ENCODE measurements at regions not wholly inside any gene's neighbourhood (a gene's known extent, or its start where the extent isn't known, plus 50 kb on each side); places are given as distances from the start of the nearest gene placed in this dataset.

DNA sequence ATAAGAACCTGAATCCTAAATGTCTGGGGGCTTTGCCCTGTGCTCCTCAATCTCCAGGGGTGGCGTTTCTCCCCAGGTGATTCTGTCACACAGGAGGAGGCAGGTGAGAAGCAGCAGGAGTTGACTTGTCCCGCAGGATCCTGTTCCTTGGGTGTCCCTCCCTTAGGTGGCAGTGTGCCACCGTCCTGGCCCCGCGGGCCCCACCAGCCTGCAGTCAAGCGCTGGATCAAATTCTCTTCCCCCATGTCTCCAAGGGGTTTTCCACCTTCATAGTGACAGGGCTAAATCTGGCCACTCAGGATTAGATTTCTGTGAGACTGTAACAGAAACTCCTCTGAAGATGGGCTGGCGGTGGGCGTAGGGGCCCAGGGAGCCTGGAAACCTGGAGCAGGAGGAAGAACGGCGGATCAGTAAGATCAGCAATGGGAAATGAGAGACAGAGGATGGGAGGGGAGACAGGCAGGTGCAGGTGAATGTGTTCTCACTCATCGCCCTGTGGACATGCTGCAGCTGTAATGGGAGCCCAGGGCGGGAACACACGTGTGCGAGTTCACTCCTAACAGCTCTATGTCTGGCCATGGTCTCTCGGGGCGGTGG lies 329.2 kb upstream of the COBL start:
- Histone ChIP-seq H3K27me3 (replicated peaks) (no peaks in the 10 kb centered on the region), H3K36me3 (replicated peaks) (no peaks in the 10 kb centered on the region), H3K27ac (no peak overlapping the region), H3K4me3 (ENCODE audit: low read depth, low read length) (no peak overlapping the region)
- DNase-seq: no peak
- TF ChIP-seq, protein P1, sequence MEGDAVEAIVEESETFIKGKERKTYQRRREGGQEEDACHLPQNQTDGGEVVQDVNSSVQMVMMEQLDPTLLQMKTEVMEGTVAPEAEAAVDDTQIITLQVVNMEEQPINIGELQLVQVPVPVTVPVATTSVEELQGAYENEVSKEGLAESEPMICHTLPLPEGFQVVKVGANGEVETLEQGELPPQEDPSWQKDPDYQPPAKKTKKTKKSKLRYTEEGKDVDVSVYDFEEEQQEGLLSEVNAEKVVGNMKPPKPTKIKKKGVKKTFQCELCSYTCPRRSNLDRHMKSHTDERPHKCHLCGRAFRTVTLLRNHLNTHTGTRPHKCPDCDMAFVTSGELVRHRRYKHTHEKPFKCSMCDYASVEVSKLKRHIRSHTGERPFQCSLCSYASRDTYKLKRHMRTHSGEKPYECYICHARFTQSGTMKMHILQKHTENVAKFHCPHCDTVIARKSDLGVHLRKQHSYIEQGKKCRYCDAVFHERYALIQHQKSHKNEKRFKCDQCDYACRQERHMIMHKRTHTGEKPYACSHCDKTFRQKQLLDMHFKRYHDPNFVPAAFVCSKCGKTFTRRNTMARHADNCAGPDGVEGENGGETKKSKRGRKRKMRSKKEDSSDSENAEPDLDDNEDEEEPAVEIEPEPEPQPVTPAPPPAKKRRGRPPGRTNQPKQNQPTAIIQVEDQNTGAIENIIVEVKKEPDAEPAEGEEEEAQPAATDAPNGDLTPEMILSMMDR (IDR thresholded peaks at IDR 0.05; ENCODE audit: low read depth, low read length, missing control alignments): no peak
- in situ Hi-C loops (cut with HindIII; ENCODE audit: low pct_ligation_motif_present, low sequenced_read_pairs): no loop called here

DNA sequence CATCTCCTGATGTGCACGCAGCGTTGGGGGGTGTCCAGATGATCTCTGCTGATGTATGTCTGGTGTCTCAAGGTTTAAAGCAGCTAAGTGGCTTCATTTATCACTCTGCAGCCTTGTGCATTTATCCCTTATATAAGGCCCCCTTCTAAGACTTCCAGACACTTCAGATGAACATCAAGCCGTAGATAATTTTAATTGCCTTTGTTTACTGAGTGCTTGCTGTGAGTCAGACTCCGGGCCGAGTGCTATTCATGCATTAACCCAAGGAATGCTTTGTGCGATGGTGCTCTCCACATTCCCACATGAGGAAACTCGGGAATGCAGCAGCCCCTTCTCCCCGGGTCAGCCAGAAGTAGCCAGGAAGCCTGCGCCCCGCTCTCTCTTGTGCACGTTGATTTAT lies 328.6 kb upstream of the COBL start:
- no peaks in the 10 kb centered on the region for H3K36me3 ChIP-seq (replicated peaks)
- TF ChIP-seq, protein P1 (IDR thresholded peaks at IDR 0.05; ENCODE audit: low read depth, low read length, missing control alignments): no peak
- H3K27me3 ChIP-seq (replicated peaks): no peaks in the 10 kb centered on the region
- H3K27ac ChIP-seq: no peak overlapping the region
- H3K4me3 ChIP-seq (ENCODE audit: low read depth, low read length): no peak overlapping the region
- in situ Hi-C loops (cut with HindIII; ENCODE audit: low pct_ligation_motif_present, low sequenced_read_pairs): no loop called here
- DNase-seq: no peak

DNA sequence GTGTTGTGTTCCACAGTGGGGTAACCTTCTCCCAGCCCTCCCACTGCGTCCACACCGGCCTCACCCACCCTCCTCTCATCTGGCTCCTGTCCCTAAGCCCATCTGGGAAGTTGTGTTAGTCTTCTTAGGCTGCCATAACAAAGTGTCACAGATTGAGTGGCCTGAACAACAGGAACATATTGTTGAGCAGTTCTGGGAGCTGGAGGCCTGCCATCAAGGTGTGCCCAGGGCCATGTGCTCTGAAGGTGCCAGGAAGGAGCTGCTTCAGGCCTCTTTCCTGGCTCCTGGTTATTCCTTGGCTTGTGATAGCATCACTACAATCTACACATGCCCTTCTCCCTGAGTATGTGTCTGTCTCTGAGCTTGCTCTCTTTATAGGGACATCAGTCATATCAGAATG lies 327.6 kb upstream of the COBL start:
- no peak for DNase-seq
- H3K4me3 ChIP-seq (ENCODE audit: low read depth, low read length): no peak overlapping the region
- in situ Hi-C loops (cut with HindIII; ENCODE audit: low pct_ligation_motif_present, low sequenced_read_pairs): no loop called here
- no peaks in the 10 kb centered on the region for H3K27me3 ChIP-seq (replicated peaks)
- TF ChIP-seq, protein P1 (IDR thresholded peaks at IDR 0.05; ENCODE audit: low read depth, low read length, missing control alignments): no peak
- no peak overlapping the region for H3K27ac ChIP-seq
- no peaks in the 10 kb centered on the region for H3K36me3 ChIP-seq (replicated peaks)

DNA sequence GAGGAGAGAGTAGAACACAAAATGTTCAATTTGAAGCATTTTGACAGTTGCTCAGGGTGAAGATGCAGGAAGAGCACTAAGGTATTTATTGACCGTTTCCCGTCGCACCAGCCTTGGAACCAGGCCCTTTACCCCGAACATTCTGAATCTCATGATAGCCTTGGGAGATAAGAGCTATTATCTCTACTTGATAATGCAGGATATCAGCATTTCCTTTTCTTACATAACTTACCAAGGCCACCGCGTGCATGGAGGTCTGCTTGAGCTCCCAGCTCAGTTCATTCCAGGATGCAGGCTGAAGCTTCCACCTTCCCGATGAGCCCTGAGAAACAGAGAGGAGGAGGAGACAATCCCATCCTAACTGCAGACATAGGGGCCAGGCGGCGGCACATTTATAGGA lies 324.2 kb upstream of the COBL start:
- TF ChIP-seq, protein P1 (IDR thresholded peaks at IDR 0.05; ENCODE audit: low read depth, low read length, missing control alignments): no peak
- no peak for DNase-seq
- Histone ChIP-seq H3K36me3 (replicated peaks) (no peaks in the 10 kb centered on the region), H3K27ac (no peak overlapping the region), H3K4me3 (ENCODE audit: low read depth, low read length) (no peak overlapping the region), H3K27me3 (replicated peaks) (no peaks in the 10 kb centered on the region)
- in situ Hi-C loops (cut with HindIII; ENCODE audit: low pct_ligation_motif_present, low sequenced_read_pairs): no loop called here

DNA sequence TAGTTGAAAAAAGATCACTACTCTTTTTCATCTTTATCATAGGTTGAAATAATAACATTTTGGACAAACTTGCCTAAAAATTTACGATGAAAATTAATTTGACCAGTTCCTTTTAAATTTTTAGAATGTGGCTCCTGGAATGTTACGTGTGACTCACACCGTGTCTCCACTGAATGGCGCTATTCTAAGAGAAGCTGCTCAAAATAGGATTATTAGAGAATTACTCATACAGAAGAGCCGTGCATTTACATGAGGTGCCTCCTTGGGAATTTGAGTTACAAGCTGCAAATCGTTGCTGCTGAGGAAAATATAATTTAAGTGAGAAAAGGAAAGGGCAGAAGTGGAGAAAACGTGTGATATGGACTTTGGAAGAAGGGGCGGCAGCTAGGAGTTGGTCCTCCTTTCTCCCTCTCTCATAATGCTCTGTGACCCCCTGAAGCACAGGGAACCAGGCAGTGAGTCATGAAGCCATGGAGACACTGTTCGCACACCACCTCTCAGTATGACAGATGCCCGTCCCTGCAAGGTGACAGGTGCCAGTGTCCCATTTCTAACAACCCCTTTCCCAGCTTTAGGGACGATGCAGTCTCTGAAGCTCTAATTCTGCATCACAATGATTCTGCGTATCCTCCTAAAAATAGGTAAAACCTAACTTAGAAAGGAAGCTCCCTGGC lies 323.2 kb upstream of the COBL start:
- DNase-seq: no peak
- in situ Hi-C loops (cut with HindIII; ENCODE audit: low pct_ligation_motif_present, low sequenced_read_pairs): no loop called here
- TF ChIP-seq, protein P1 (IDR thresholded peaks at IDR 0.05; ENCODE audit: low read depth, low read length, missing control alignments): no peak
- Histone ChIP-seq H3K4me3 (ENCODE audit: low read depth, low read length) (no peak overlapping the region), H3K27ac (no peak overlapping the region), H3K36me3 (replicated peaks) (no peaks in the 10 kb centered on the region), H3K27me3 (replicated peaks) (no peaks in the 10 kb centered on the region)

DNA sequence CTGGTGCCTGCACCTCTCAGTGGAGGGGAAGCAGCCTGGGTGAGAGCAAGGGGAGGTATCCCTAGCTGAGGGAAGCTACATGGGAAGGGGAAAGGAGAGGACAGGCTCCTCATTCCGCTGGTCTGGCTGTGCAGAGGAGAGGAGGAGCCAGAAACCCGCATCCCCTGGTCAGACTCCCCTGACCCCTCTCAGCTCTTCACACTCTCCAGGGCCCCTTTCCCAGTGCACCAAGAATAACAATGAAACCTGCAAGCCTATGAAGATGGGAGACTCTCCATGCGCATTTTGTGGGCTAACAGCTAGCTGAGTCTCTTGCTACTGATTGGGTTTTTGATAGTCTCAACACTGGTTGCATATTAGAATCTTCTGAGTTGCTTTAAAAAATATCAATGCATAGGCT lies 319.9 kb upstream of the COBL start:
- H3K36me3 ChIP-seq (replicated peaks): no peaks in the 10 kb centered on the region
- no peak overlapping the region for H3K27ac ChIP-seq
- no peak overlapping the region for H3K4me3 ChIP-seq (ENCODE audit: low read depth, low read length)
- H3K27me3 ChIP-seq (replicated peaks): no peaks in the 10 kb centered on the region
- DNase-seq: no peak
- in situ Hi-C loops (cut with HindIII; ENCODE audit: low pct_ligation_motif_present, low sequenced_read_pairs): no loop called here
- TF ChIP-seq, protein P1 (IDR thresholded peaks at IDR 0.05; ENCODE audit: low read depth, low read length, missing control alignments): no peak

Data from brain microvascular endothelial cell (primary cell).